CD14-positive monocyte (primary cell): ENCODE measurements at regions not wholly inside any gene's neighbourhood (a gene's known extent, or its start where the extent isn't known, plus 50 kb on each side); places are given as distances from the start of the nearest gene placed in this dataset.

ENCODE experiments used
- DNase-seq, 3 donors: peaks; one replicate each; pipeline ENCODE4 v3.0.0-alpha.2; 2011 to 2022
- H2AFZ ChIP-seq: 2 replicates; pipeline ENCODE4 v1.6.0; 2012; ENCODE audit warnings: mild to moderate bottlenecking, low read depth, low read length, inconsistent platforms; ENCODE audit not compliant: insufficient read depth, poor library complexity, severe bottlenecking
- H3K27ac ChIP-seq, 2 donors: 1 replicate in 1 of 2; 2 replicates in 1 of 2; pipeline ENCODE4 v1.5.1; 2012 to 2013; ENCODE audit warnings: low read length in 2 of 2, control low read depth in 1 of 2, inconsistent platforms in 1 of 2, low read depth in 1 of 2, mild to moderate bottlenecking in 1 of 2
- H3K27me3 ChIP-seq, 2 donors: one replicate each; pipeline versions ENCODE4 v1.6.0 to v1.6.1; 2011 to 2013; ENCODE audit warnings: low read length in 2 of 2; ENCODE audit not compliant: control insufficient read depth in 2 of 2, insufficient read depth in 2 of 2
- H3K36me3 ChIP-seq, 2 donors: replicated peaks in 1 of 2; 1 replicate in 1 of 2; 2 replicates in 1 of 2; pipeline versions ENCODE4 v1.5.1 to v1.6.1; 2012 to 2013; ENCODE audit warnings: low read length in 2 of 2, control low read depth in 1 of 2, inconsistent platforms in 1 of 2, mild to moderate bottlenecking in 1 of 2; ENCODE audit not compliant: insufficient read depth in 2 of 2, control insufficient read depth in 1 of 2
- H3K4me1 ChIP-seq, 2 donors: 1 replicate in 1 of 2; 2 replicates in 1 of 2; pipeline versions ENCODE4 v1.5.1 to v1.6.1; 2012 to 2013; ENCODE audit warnings: low read length in 2 of 2, control low read depth in 1 of 2, inconsistent platforms in 1 of 2, mild to moderate bottlenecking in 1 of 2, moderate library complexity in 1 of 2; ENCODE audit not compliant: insufficient read depth in 2 of 2, control insufficient read depth in 1 of 2
- H3K4me2 ChIP-seq: replicated peaks from 2 replicates; pipeline ENCODE3; 2012; ENCODE audit warnings: low read length, moderate library complexity, mild to moderate bottlenecking; ENCODE audit not compliant: poor library complexity, severe bottlenecking; ENCODE audit errors: extremely low read depth
- H3K4me3 ChIP-seq, 3 experiments: fragments of 200-600 bp in 1 of 3; sonication (generic) in 1 of 3; replicated peaks in 1 of 3; 1 replicate in 2 of 3; 2 replicates in 1 of 3; pipeline ENCODE4 v1.5.1; 2011 to 2013; ENCODE audit warnings: low read length in 3 of 3, mild to moderate bottlenecking in 3 of 3, control low read depth in 2 of 3, low read depth in 2 of 3, inconsistent platforms in 1 of 3, moderate library complexity in 1 of 3
- H3K79me2 ChIP-seq: 2 replicates; pipeline ENCODE4 v1.6.0; 2012; ENCODE audit warnings: mild to moderate bottlenecking, control low read depth, inconsistent platforms, low read length, moderate library complexity; ENCODE audit not compliant: insufficient read depth
- H3K9ac ChIP-seq: 2 replicates; pipeline ENCODE4 v1.6.0; 2017; ENCODE audit warnings: low read length, mild to moderate bottlenecking; ENCODE audit not compliant: insufficient read depth, poor library complexity, severe bottlenecking
- H3K9me3 ChIP-seq, 2 donors: replicated peaks in 1 of 2; 1 replicate in 1 of 2; 2 replicates in 1 of 2; pipeline versions ENCODE4 v1.5.1 to v1.6.1; 2012 to 2013; ENCODE audit warnings: low read length in 2 of 2, control low read depth in 1 of 2; ENCODE audit not compliant: control insufficient read depth in 1 of 2, insufficient read depth in 1 of 2
- H4K20me1 ChIP-seq: 2 replicates; pipeline ENCODE4 v1.6.0; 2012; ENCODE audit warnings: mild to moderate bottlenecking, low read length, control low read depth, moderate library complexity; ENCODE audit not compliant: insufficient read depth
- H3K27ac Mint-ChIP-seq, 7 donors: one replicate each; pipeline ENCODE4 v1.8.0; 2020; ENCODE audit warnings: mild to moderate bottlenecking in 7 of 7, mixed read lengths in 7 of 7, moderate library complexity in 6 of 7, inconsistent platforms in 2 of 7
- H3K27me3 Mint-ChIP-seq, 3 donors: one replicate each; pipeline ENCODE4 v1.8.0; 2021 to 2022; ENCODE audit warnings: low read depth in 3 of 3, mild to moderate bottlenecking in 3 of 3, mixed read lengths in 3 of 3, moderate library complexity in 3 of 3, inconsistent platforms in 1 of 3
- H3K36me3 Mint-ChIP-seq, 2 donors: one replicate each; pipeline ENCODE4 v1.8.0; 2020; ENCODE audit warnings: mixed read lengths in 2 of 2, inconsistent platforms in 1 of 2, mild to moderate bottlenecking in 1 of 2
- H3K4me1 Mint-ChIP-seq: one replicate; pipeline ENCODE4 v1.8.0; 2020; ENCODE audit warnings: mild to moderate bottlenecking, mixed read lengths
- H3K4me3 Mint-ChIP-seq, 2 donors: one replicate each; pipeline ENCODE4 v1.8.0; 2020; ENCODE audit warnings: mild to moderate bottlenecking in 2 of 2, mixed read lengths in 2 of 2, moderate library complexity in 1 of 2
- H3K9me3 Mint-ChIP-seq, 7 donors: one replicate each; pipeline ENCODE4 v1.8.0; 2020 to 2022; ENCODE audit warnings: mixed read lengths in 7 of 7, mild to moderate bottlenecking in 6 of 7, moderate library complexity in 6 of 7, inconsistent platforms in 2 of 7
- WGBS: methylation state at CpG from one replicate; pipeline ENCODE4 v1.1.5; 2013; ENCODE audit warnings: missing lambda C conversion rate; ENCODE audit not compliant: insufficient coverage; 5-methylcytosine and 5-hydroxymethylcytosine counted together
- intact Hi-C, 2 donors: fragments of 100-400 bp; cut with micrococcal nuclease; formaldehyde crosslinking; loops; one replicate each; pipeline versions ENCODE4 v1.15.0 to v1.15.1; 2023
- TF ChIP-seq, protein P1 (sequence below): fragments of 200-600 bp; IDR thresholded peaks from one replicate; pipeline ENCODE4 v1.8.0; 2022; ENCODE audit warnings: antibody characterized with exemption, mild to moderate bottlenecking

- no peak overlapping the region for H3K4me3 Mint-ChIP-seq
- peaks cover 4 to 17% (median 9%) of the 10 kb centered on the region in 7 donors for H3K9me3 Mint-ChIP-seq
- no peak overlapping the region for H3K27ac Mint-ChIP-seq
Measured at GRCh38 chr21:26404288-26404687, 168.8 kb downstream of the CYYR1 start.

GRCh38 chr21:26403321-26403720 is 169.8 kb downstream of the CYYR1 start:
- Mint-ChIP-seq H3K4me1 (peaks cover 10% of the 10 kb centered on the region), H3K4me3 (no peak overlapping the region), H3K27me3 (peaks cover 0 to 3% (median 2%) of the 10 kb centered on the region in 3 donors), H3K27ac (no peak overlapping the region), H3K9me3 (peaks cover 6 to 20% (median 9%) of the 10 kb centered on the region in 7 donors), H3K36me3 (no peaks in the 10 kb centered on the region)
- WGBS: 100% methylated on average over 1 of the region's 2 CpGs
- Histone ChIP-seq H3K79me2 (no peaks in the 10 kb centered on the region), H3K9me3 (peaks cover 0 to 3% of the 10 kb centered on the region in 2 donors), H3K4me1 (peaks cover 0 to 5% of the 10 kb centered on the region in 2 donors), H3K4me3 (no peak overlapping the region), H3K36me3 (no peaks in the 10 kb centered on the region), H3K4me2 (no peak overlapping the region), H4K20me1 (no peaks in the 10 kb centered on the region), H3K27me3 (no peaks in the 10 kb centered on the region), H2AFZ (no peak overlapping the region), H3K9ac (no peak overlapping the region), H3K27ac (no peak overlapping the region)
- intact Hi-C loops: no loop called here
- no peak for DNase-seq
- TF ChIP-seq, protein P1, sequence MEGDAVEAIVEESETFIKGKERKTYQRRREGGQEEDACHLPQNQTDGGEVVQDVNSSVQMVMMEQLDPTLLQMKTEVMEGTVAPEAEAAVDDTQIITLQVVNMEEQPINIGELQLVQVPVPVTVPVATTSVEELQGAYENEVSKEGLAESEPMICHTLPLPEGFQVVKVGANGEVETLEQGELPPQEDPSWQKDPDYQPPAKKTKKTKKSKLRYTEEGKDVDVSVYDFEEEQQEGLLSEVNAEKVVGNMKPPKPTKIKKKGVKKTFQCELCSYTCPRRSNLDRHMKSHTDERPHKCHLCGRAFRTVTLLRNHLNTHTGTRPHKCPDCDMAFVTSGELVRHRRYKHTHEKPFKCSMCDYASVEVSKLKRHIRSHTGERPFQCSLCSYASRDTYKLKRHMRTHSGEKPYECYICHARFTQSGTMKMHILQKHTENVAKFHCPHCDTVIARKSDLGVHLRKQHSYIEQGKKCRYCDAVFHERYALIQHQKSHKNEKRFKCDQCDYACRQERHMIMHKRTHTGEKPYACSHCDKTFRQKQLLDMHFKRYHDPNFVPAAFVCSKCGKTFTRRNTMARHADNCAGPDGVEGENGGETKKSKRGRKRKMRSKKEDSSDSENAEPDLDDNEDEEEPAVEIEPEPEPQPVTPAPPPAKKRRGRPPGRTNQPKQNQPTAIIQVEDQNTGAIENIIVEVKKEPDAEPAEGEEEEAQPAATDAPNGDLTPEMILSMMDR: no peak

More at GRCh38 chr21:26404288-26404687, 168.8 kb downstream of the CYYR1 start:
- no peak overlapping the region for H3K4me3 ChIP-seq
- H4K20me1 ChIP-seq: no peaks in the 10 kb centered on the region
- no peak for DNase-seq
- TF ChIP-seq, protein P1: no peak
- no peak overlapping the region for H3K4me2 ChIP-seq
- H3K79me2 ChIP-seq: no peaks in the 10 kb centered on the region
- H3K9me3 ChIP-seq: no peaks in the 10 kb centered on the region
- H3K4me1 Mint-ChIP-seq: peaks cover 10% of the 10 kb centered on the region
- H3K27me3 Mint-ChIP-seq: peaks cover 0 to 3% (median 2%) of the 10 kb centered on the region in 3 donors
- H3K9ac ChIP-seq: no peak overlapping the region
- no peaks in the 10 kb centered on the region for H3K27me3 ChIP-seq
- WGBS: 89% methylated on average over 6 of the region's 7 CpGs
- no peak overlapping the region for H2AFZ ChIP-seq
- H3K36me3 Mint-ChIP-seq: no peaks in the 10 kb centered on the region
- no peak overlapping the region for H3K27ac ChIP-seq
- intact Hi-C loops: no loop called here
- H3K36me3 ChIP-seq: no peaks in the 10 kb centered on the region
- peaks cover 0 to 5% of the 10 kb centered on the region in 2 donors for H3K4me1 ChIP-seq
